Stimulated activated CD4-positive, alpha-beta T cell treated with anti-CD3 and anti-CD28 coated beads, Interleukin-15, amount 100 ng/mL, for 24 hours (primary cell): ENCODE measurements at regions not wholly inside any gene's neighbourhood (a gene's known extent, or its start where the extent isn't known, plus 50 kb on each side); places are given as distances from the start of the nearest gene placed in this dataset.

Source experiments
- DNase-seq: peaks from one replicate; pipeline ENCODE4 v3.0.0-alpha.2; 2020

DNA sequence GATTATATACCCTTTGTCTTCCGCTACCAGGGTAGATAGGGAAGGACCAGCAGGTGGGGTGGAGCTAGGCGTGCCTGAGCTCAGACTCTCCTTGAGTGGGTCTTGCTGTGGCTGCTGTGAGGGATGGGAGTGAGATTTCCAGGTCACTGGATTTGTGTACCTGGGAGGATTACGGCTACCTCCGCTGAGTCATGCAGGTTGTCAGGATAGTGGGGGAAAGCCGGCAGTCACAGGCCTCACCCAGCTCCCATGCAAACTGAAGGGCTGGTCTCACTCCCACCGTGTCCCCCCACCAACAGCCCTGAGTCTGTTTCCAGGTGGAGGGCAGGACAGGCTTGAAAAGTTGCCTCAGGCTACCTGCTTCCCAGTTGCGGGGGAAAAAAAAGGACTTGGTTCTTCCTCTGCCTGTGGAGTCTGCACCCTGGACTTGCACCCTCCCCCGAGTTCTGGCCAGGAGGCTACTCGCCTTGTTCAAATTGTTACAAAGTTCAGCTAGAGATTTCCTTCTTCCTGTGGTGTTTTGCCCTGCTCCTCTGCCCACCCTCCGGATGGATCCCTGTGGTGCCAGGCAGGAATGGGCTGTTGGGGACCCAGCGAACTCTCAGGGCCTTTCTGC is 268.3 kb downstream of the VAPA start:
- no peak for DNase-seq

DNA sequence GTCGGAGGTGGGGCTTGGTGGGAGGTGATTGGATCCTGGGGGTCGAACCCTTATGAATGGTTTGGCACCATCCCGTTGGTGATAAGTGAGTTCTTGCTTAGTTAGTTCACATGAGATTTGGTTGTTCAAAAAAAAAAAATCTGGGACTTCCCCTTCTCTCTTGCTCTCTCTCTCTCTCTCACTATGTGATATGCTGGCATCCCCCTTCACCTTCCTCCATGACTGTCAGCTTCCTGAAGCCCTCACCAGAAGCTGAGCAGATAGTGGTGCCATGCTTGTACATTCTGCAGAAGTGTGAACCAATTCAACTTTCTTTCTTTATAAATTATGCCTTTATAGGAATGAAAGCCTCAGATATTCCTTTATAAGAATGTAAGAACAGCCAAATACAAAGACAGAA is 269.7 kb upstream of the APCDD1 start:
- DNase-seq, result no peak

DNA sequence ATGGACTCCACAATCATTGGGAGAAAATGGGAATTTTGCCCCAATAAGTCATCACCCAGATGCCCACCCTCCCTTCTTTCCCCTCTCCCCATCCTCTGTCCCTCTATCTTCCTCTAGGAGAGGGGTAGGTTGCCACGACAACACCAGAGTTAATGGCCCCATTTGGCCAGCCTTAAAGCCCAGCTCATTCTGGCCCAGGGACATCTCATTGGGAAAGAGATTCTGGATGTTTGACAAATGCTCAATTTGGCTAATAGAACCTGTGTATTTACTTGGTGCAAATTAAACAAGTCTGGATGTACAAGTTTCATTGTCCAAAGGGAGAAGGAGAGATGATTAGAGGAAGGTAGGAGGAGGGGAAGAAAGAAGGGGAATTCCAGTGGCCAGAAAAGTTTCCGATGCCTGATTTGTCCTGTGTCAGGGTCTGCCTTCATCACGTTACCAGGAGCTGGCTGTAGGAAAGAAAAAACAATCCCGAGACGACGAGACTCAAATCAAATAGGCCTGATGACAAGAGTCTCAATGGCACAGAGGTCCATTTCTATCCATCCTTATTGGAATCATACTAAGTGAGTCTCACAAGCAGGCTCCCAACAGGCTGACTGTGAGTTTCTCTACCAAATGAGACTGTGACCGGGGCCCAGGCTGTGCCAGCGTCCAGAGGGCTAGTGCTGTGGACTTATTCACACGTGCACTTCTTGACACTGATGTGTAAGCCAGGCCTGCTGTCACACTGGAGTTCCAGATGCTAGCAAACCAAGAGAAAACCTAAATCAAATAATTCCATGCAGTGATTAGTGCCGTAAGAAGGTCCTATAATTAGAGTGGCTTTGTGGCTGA is 265.2 kb upstream of the APCDD1 start:
- no peak for DNase-seq

DNA sequence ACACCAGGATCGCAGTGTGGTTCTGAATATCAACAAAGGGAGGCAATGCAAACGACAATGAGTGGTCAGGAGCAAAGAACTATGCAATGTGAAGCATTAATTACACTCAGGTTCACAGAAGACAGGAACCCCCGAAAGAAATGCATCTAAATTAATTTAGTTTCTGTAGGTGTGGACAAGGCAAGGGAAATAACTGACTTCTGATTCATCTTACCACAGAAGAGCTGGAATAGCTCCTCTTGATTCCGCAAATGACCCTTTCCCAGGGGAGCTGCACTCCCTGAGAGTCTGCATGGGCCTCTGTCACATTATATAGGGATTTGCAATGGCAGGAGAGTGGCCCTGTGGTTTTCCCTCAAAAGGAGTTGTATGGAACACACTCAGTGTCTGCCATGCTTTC is 263.9 kb upstream of the APCDD1 start:
- DNase-seq, result no peak

DNA sequence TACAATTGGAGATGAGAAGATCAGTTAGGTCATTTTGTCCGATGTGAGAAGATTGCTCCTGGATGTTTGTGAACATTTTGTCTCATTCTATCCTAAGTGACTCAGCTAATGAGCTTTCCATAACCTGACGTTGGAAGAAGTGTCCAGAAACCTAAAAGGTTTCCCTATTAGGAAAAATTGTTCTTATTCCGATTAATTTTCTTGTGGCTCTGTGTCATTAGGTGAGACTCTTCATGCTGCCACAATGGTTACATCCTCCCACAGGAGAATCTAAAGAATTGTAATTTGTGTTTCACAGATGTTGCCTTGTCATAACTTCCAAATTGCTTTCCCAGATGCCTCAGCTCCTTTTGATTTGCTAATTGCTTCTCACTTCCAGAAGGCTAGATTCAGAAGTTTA is 261.0 kb upstream of the APCDD1 start:
- no peak for DNase-seq

DNA sequence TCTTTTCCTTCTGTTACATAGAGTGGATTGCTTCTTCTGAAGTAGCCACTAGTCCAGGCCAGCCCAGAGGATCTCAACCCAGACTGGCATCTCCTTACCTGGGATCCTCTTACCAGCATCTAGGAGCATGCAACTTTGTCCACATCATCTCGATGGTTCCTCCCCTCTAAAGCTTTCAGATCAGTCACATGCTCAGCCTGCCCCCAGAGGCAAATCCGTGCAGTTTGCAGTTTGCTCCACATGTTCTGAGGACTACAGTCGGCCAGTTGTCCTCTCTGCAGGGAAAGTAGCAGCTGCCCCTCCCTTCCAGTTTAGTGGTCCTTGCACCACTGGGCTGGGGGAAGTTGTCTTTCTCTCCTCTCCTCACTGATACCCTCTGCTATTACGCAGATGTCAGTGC is 259.8 kb upstream of the APCDD1 start:
- DNase-seq, result no peak

DNA sequence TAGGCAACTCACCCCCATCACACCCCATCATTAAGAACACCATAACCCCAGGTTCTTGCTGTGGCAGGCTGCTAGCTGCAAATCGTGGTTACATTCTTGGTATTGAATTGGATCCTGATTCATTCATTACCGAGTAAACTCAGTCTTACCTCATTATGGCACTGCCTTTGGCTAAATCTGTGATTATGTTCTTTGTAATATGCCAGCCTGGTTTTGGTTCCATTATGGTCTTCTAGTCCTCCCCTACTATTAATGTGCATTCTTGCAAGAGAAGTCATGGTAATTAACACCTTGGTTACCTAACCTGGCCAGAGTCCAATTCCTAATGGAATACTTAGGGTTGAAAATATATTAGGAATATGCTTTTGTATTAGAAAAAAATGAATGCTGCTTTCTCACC is 258.9 kb upstream of the APCDD1 start:
- no peak for DNase-seq

DNA sequence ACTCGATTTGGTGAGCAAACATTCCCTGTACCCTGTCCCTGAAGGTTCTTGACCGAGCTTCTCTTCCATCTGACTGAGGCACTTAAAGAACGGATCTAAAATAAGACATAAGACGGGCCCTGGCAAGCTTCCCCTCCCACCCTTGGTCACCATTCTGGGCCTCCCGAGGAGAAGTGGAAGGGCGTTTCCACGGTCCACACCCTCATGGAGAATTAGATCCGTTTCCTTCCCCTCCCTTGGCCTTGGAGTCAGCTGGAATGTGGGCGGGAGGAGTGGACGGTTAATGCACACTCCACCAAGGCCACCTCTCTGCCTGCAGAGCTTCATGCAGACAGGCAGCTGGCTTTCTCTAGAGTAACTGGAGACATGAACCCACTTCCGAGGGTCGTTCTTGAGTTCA is 257.3 kb upstream of the APCDD1 start:
- no peak for DNase-seq

DNA sequence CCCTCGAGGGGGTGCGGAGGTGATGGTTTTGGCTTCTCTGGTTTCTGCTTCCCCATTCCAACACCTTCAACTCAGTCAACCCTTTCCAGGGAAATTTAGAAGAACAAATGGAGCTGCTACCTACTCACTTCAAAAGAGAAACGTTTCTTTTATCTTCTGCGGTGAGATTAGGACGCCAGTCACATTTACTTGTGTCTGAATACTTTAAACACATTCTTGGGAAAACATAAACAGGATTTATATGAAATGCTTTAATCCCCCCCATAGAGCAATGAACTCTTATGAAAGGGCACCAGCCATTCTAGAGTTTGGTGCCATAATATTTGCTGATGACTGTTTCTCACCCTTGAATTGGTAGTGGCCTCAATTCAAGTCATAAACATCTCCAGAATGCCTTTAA is 253.2 kb upstream of the APCDD1 start:
- no peak for DNase-seq

DNA sequence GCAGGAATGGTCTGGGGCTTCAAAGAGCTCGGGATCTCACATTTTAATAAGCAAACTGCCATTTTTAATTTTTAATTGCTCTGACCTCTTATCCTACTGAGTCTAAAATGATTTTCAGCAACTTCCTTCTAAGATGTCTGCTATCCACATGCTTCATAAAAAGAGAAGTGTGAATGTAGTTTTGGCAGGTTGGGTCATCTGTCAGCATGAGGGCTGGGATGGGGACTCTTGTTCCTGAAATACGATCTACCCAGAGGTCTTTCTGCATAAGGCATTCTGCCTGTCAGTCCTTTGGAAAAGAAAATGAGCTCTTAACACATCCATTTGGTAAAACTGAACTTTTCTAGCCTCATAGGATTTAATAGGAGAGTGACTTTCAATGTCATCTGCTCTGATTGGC is 252.8 kb upstream of the APCDD1 start:
- no peak for DNase-seq

DNA sequence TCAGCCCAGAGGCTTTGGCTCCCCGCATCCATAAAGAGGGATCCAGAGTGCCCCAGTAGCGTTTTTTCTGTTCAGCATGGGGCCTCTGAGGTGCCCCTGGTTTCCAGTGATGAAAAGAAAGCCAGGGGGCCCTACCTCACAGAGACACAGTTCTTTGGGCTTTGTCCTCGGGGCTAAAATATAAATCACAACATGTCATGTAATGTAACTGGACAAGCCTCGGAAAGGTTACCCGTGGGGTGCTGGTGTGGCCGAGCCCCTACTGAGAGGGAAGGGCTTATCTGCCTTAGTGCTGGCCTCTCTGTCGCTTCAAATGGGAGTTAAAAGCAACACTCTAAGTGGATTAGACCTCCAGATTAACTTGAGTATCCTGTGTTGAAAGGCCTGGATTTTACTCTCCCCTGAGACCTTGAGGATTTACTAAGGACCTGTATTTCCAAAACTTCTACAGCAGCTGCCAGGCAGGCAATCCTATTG is 251.6 kb upstream of the APCDD1 start:
- DNase-seq, result no peak

DNA sequence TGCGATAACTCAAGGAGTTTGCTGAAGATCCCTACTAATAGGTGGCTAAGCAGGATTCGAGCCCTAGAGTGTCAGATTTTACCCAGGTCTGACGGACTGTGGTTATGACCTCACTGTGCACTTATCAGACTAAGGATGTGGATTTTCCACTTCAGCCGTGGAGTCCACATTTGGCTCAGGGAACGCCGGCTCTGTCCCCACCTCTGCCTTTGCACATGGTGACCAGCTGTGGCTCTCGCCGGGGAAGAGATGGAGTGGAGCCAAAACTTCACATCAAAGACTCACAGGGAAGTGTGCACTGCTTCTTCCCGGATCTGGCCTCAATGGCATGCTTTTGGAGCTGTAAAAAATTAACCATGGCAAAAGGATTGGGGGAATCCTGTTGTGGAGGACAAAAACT is 249.3 kb upstream of the APCDD1 start:
- DNase-seq, result no peak

DNA sequence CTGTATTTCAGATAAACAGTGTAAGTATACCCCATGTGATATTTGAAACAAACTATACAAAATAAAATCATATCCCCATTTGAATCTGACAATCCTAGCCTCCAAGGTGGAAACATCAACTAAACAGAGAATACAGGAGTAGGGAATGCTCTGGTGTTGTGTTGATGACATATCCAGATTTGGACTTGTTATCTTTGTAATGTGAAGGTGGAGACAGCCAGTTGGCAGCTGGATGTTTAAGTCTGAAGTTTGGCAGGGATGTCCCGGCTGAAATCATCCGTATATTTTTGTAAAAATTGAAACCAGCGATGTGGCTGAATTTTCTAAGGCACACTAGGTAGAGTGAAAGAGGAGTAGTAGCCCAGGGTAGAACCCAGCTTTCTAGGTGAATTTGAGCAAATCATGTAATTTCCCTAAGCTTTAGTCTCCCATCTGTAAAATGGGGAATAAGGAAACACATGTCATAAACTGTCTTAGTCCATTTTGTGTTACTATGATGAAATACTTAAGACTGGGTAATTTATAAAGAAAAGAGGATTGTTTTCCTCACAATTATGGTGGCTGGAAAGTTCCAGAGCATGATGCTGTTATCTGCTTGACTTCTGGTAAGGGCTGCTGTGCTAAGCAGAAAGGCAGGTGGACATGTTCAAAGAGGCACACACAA is 246.6 kb upstream of the APCDD1 start:
- DNase-seq, result no peak

DNA sequence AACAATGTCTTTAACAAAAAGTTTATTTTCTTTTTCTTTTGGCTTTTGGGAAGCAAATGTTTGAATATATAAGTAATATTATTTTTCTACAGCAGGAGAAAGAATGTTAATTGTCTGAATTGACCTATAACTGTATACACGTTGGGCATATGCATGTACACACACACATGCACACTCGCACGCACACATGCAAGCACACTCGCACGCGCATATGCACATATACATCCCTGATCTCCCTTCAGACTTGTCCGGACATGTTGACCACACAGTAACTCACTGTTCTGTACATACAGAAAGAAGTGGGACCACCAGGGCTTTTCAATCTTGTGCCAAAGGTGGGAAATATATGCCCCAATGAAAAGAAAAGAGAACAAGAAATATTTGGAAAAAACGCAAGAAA is 245.1 kb upstream of the APCDD1 start:
- no peak for DNase-seq

DNA sequence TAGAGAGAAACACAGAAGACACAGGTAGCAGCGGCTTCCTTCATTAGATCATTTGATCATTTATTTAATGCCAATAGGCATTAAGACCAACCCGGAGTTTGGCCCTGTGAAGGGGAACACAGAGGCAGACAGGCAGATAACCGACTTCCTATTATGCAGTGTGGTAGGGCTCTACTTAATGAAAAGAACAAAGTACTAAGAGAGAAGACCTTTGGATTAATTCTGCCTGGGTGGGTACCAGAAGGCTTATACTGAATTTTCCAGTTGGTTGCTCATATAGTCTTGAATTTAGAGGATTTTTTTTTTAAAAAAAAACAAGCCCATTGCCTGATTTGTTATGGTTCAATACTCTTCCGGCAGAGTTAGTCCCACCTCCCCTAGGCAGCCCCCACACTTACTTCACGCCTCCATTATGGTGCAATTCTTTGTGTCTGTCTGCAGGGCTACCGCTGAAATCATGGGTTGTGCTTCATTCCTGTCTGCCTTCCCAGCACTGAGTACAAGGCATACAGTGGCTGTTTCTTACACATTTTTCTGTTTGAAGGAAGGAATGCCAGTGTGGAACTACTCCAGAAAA is 244.3 kb upstream of the APCDD1 start:
- no peak for DNase-seq

DNA sequence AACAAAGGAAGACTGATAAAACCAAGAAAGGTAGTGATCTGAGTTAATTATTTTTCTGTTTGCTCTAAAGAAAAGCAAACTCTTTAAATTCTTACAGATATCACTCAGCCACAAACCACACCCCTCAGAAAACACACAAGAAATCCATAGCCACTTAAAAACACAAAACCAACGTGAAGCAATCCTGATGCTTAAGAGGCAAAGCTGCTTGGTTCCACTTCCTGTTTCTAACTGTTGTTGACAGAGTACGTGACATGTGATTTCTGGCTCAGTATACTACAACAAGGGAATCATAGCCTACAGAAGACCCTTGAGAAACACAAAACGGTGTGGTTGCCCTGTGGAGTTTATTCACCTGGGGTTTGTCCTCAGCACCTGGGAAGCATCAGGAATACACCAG is 240.9 kb upstream of the APCDD1 start:
- no peak for DNase-seq

DNA sequence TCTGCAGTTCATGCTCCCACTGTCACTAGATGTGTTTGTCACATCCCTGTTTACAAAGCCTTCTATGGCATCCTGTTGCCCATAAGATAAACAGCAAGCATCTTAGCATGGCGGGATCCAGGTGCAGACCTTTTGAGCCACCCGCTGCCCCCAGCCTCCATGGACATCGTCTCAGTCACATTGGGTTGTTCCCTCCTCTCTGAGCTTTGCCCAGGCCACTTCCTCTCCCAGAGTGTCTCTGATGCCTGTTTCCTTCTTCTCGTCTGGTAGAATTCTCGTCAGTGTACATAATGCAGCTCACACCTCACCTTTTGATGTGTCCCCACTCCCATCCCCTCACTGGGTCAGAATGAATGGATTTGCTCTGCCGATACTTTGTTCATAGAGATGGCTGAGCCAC is 239.0 kb upstream of the APCDD1 start:
- no peak for DNase-seq

DNA sequence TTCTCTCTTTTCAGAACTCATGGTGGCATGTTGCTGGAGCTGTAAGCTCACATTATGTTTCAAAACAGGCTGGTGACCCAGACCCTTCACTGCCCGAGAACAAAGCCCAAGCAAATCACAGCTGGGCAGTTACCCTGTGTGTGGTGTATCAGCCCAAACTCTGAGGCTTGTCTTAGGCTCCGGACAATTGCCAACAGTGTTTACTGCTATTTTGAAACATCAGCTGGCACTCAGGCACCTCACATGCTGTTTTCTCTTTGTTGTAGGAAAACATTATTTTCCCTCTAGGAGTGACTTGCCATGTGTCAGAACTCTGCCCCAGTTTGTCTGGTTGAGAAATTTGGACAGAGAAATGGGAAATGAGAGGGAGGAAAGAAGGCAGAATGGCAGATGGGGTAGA is 237.6 kb upstream of the APCDD1 start:
- no peak for DNase-seq

DNA sequence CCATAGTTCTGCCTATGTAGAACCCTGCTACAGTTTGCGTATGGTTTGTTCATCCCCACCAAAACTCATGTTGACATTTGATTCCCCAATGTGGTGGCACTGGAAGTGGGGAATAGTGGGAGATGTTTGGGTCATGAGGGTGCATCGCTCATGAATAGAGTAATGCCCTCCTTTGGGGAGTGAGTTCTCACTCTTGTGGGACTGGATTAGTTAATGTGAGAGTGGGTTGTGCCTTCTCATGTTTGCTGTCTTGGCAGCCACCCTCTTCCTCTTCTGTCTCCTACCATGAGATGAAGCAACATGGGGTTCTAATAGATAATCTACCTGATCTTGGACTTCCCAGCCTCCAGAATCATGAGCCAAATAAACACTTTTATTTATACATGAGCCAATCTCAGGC is 237.2 kb upstream of the APCDD1 start:
- DNase-seq, result no peak

DNA sequence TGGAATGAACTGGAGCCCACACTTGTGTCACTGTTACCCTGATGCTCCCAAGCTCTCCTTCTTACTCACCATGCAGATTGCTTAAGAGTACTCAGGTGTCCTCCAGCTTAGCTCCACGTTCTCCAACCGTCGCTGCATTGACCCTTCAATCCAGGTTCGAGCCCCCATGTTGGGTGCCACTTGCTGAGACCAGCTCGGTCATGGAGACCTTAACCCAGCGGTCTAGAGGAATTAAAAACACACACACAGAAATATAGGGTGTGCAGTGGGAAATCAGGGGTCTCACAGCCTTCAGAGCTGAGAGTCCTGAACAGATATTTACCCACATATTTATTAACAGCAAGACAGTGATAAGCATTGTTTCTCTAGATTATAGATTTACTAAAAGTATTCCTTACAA is 229.1 kb upstream of the APCDD1 start:
- no peak for DNase-seq

DNA sequence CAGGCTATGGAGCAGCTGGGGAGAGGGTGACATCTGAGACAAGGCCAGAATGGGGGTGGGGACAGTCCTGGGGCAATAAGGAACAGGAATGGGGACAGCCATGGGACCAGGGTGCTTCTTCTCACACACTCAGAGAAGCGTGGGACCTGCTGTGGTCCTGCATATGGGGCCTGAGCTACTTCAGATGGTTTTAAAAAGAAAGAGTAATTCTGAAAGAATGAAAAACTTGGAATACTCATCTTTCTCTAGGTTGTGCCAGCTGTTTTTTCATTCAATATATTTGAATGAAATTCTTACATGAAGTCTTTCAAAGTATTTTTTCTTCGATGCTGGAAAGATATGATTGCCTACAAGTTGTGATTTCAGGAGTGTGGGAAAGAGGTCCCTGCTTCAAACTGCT is 227.5 kb upstream of the APCDD1 start:
- no peak for DNase-seq

DNA sequence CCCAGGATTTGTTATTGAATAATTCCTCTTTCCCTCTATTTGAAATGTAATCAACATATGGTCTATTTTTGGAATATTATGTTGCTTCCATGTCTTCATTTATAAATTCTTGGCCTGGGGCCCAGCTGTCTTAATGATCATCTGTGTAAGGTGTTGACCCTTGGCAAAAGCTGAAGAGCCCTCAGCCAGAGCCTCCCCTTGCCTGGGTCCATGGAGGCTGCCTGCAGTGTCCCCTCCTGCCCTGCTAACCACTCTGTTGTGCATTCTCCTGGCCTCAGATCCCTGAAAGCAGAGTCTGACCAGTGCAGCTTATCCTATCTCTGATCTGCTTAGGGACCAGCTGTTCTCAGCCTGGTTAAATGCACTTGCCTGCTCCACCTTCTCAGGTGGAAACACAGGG is 226.1 kb upstream of the APCDD1 start:
- DNase-seq, result no peak

DNA sequence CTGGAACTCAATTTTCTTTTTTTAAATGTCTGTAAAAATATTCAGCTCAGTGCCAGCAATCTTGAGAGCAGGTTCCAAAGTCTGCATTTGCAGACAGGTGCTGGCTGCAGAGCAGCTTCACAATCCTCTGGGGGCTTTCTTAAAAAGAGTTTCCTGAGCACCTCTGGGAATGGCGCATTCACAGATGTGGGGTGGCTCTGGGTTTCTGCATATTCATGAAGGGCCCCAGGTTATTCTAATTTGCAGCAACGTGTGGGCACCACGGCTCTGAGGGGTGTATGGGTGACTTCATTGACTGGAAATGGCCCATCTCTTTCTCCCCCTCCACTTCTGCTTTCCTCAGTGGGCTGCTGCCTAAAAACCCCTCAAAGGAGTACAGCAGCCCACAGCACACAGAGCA is 225.0 kb upstream of the APCDD1 start:
- no peak for DNase-seq

DNA sequence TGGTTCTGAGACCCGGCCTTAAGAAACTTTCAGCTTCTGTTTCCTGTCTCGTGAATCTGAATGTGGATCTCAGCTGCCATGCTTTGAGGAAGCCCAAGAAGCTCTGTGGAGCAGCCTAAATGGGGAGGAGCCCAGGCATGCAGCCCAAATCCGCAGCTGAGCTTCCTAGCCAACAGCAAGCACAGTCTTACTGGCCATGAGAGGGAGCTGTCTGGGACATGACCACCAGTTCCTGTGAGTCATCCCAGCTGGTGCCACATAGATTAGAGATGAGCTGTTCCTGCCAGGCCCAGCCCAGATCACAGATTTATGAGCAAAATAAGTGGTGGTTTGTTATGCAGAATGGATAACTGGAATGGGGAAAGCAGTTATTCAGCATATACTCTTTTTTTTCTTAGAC is 224.4 kb upstream of the APCDD1 start:
- peak; percentile 5 for DNase-seq
